ENCODE measurements at regions not wholly inside any gene's neighbourhood (a gene's known extent, or its start where the extent isn't known, plus 50 kb on each side); places are given as distances from the start of the nearest gene placed in this dataset.

- TF ChIP-seq, protein P1, sequence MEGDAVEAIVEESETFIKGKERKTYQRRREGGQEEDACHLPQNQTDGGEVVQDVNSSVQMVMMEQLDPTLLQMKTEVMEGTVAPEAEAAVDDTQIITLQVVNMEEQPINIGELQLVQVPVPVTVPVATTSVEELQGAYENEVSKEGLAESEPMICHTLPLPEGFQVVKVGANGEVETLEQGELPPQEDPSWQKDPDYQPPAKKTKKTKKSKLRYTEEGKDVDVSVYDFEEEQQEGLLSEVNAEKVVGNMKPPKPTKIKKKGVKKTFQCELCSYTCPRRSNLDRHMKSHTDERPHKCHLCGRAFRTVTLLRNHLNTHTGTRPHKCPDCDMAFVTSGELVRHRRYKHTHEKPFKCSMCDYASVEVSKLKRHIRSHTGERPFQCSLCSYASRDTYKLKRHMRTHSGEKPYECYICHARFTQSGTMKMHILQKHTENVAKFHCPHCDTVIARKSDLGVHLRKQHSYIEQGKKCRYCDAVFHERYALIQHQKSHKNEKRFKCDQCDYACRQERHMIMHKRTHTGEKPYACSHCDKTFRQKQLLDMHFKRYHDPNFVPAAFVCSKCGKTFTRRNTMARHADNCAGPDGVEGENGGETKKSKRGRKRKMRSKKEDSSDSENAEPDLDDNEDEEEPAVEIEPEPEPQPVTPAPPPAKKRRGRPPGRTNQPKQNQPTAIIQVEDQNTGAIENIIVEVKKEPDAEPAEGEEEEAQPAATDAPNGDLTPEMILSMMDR (IDR thresholded peaks at IDR 0.05; ENCODE audit: low read depth, low read length) = no peak
- no peak for TF ChIP-seq EZH2phosphoT487 (IDR thresholded peaks at IDR 0.05; ENCODE audit: low read depth)
Measured at GRCh38 chr4:148982200-148982599, 540.0 kb upstream of the NR3C2 start.

Measured in OCI-LY3 (cell line).